Middle frontal gyrus (tissue), 1 donor: ENCODE measurements at regions not wholly inside any gene's neighbourhood (a gene's known extent, or its start where the extent isn't known, plus 50 kb on each side); places are given as distances from the start of the nearest gene placed in this dataset.

Source experiments
- DNase-seq: peaks from one replicate; pipeline ENCODE4 v3.0.0-alpha.2; 2015; ENCODE audit warnings: low spot score; ENCODE audit errors: extremely low spot score

GRCh38 chr20:7693761-7694160 is 246.5 kb downstream of the HAO1 start:
- DNase-seq: no peak

GRCh38 chr20:7695051-7695495 is 245.2 kb downstream of the HAO1 start:
- DNase-seq: no peak

- no peak for DNase-seq
These were observed 244.6 kb downstream of the HAO1 start for GRCh38 chr20:7695635-7696034.

GRCh38 chr20:7696311-7696710 is 243.9 kb downstream of the HAO1 start:
- DNase-seq: no peak

GRCh38 chr20:7702141-7702540 is 238.1 kb downstream of the HAO1 start:
- DNase-seq: no peak

- no peak for DNase-seq
These were observed 236.7 kb downstream of the HAO1 start for GRCh38 chr20:7703551-7703961.

- DNase-seq: no peak
These were observed 236.3 kb downstream of the HAO1 start for GRCh38 chr20:7703996-7704395.

- DNase-seq: no peak
These were observed 232.1 kb downstream of the HAO1 start for GRCh38 chr20:7708112-7708511.

- no peak for DNase-seq
These were observed 231.5 kb downstream of the HAO1 start for GRCh38 chr20:7708782-7709181.

- no peak for DNase-seq
These were observed 229.8 kb downstream of the HAO1 start for GRCh38 chr20:7710440-7710839.

GRCh38 chr20:7712661-7713060 is 227.6 kb downstream of the HAO1 start:
- DNase-seq: no peak

- no peak for DNase-seq
These were observed 225.7 kb downstream of the HAO1 start for GRCh38 chr20:7714549-7714948.

- DNase-seq: no peak
These were observed 223.8 kb downstream of the HAO1 start for GRCh38 chr20:7716286-7716972.

GRCh38 chr20:7722564-7722963 is 217.7 kb downstream of the HAO1 start:
- DNase-seq: no peak

- DNase-seq: no peak
These were observed 217.0 kb downstream of the HAO1 start for GRCh38 chr20:7723284-7723683.

- DNase-seq: no peak
These were observed 211.9 kb downstream of the HAO1 start for GRCh38 chr20:7728338-7728737.

GRCh38 chr20:7734216-7734615 is 206.0 kb downstream of the HAO1 start:
- DNase-seq: no peak

- DNase-seq: no peak
These were observed 203.9 kb downstream of the HAO1 start for GRCh38 chr20:7736336-7736735.

- no peak for DNase-seq
These were observed 198.4 kb downstream of the HAO1 start for GRCh38 chr20:7741866-7742265.

- no peak for DNase-seq
These were observed 197.8 kb downstream of the HAO1 start for GRCh38 chr20:7742479-7742878.

GRCh38 chr20:7744411-7744810 is 195.8 kb downstream of the HAO1 start:
- no peak for DNase-seq

GRCh38 chr20:7748624-7749023 is 191.6 kb downstream of the HAO1 start:
- DNase-seq: no peak

- no peak for DNase-seq
These were observed 186.2 kb downstream of the HAO1 start for GRCh38 chr20:7754102-7754501.

GRCh38 chr20:7758406-7758805 is 181.9 kb downstream of the HAO1 start:
- no peak for DNase-seq
